ENCODE measurements at regions not wholly inside any gene's neighbourhood (a gene's known extent, or its start where the extent isn't known, plus 50 kb on each side); places are given as distances from the start of the nearest gene placed in this dataset.

- TF ChIP-seq CTCF (IDR thresholded peaks at IDR 0.05 in 2 of 3, conservative IDR thresholded peaks at IDR 0.05 in 1 of 3; ENCODE audit: borderline replicate concordance in 1 of 3, insufficient read depth in 1 of 3, low read depth in 2 of 3, low read length in 2 of 3), result no peak
- no peak for TF ChIP-seq ELF1 (IDR thresholded peaks at IDR 0.05; ENCODE audit: borderline replicate concordance, low read depth)
- no peak for TF ChIP-seq REST (IDR thresholded peaks at IDR 0.05; ENCODE audit: low read depth)
- TF ChIP-seq EZH2 (IDR thresholded peaks at IDR 0.05), result no peak
- no peak for TF ChIP-seq RAD21 (IDR thresholded peaks at IDR 0.05; ENCODE audit: low read depth)
- TF ChIP-seq MAX (IDR thresholded peaks at IDR 0.05), result no peak
These were observed 83.1 kb upstream of the STEAP1B start for GRCh38 chr7:22582863-22583622.

Measured in HCT116 (cell line).